ENCODE measurements at regions not wholly inside any gene's neighbourhood (a gene's known extent, or its start where the extent isn't known, plus 50 kb on each side); places are given as distances from the start of the nearest gene placed in this dataset.

DNA sequence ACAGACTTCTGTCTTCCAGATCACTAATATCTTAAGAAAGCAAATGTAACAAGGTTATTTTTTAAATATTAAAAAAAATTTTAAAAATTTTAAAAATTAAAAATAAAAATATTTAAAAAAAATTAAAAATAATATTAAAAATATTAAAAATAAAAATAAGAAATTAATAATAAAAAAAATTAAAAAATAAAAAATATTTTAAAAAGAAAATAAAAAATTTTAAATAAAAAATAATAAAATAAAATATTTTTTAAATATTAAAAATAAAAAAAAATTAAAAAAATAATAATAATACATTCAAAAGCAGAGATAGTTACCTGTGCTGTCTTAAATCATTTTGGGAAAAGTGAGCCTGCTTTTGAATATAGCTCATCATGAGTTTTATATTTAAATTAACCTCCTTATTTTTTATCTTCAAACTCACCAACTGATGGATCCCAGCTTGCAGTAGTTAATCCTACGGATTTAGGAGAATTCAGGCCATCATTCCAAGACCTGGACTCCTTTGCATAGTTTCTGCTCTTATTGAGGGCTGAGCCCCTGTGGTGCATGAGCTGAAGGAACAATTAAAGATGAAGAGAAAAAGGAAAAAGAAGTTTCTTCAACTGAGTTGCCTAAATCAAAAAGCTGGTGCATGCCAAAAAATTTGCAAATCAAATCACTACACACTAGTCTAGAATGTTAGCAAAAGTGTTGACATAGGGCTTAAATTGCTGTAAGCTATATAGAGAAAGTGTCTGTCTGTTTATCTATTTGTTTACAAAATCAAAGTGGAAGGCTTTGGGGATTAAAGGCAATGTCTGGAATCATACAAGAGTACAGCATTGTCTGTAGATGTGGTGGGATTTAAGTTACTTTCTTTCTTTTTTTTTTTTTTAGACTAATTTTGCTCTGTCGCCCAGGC is 50.5 kb upstream of the ZNF438 start:
- no peak for DNase-seq (ENCODE audit: extremely low read depth, low read depth, low spot score)

DNA sequence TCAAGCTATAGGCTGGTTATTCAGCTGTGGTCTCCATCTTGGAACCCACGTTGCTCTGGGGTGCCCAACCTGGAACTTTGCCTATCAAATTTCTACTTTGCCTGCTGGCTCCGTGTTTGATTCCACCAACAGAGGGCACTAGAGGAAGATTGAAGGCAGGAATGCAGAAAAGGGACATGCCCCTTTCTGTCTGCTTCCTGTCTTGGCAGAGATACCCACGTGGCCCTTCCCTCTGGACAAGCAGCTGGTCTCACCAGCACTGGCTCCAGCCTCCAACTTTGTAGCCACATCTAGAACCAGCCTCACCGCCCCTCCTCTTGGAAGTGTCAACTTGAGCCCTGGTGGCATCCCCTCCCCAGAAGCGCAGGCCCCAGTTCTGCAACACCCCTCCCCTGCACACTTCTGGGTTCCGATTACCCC is 52.1 kb upstream of the ZNF438 start:
- DNase-seq (ENCODE audit: extremely low read depth, low read depth, low spot score): no peak

DNA sequence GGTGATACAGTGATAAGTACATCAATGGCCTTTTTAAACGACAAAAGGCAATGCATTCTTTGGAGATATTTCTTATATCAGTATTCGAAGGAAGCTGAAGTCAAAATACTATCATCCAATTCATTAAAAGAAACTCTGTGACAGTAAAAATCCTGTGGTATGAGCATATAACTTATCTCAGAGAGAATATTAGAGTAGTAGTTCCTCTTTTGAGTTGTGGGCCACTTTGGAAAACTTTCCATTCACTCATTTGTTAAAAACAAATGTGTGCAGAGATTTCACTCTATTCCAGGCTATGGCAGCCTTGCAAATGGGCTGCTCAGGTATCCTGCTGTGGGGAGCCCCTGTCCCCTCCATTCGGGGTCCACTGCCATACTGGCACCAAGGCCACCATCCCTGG is 55.3 kb upstream of the ZNF438 start:
- DNase-seq (ENCODE audit: extremely low read depth, low read depth, low spot score): no peak

DNA sequence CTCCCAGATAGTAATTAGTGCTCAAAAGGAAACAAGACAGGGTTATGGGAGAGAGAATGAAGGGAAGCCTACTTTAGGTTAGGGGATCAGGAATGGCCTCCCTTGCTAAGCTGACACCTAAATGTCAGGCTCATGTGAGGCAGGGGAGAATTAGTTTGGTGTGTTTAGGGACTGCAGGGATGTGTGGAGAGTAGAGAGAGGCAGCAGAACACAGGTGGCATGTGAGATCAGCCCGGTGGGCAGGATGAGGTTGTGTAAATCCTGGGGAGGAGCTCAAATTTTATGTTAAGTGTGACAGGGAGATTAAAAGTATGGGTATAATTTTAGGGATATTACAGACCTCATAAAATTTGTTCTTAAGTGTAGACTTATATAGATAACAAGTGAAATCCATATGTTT is 56.2 kb upstream of the ZNF438 start:
- DNase-seq (ENCODE audit: extremely low read depth, low read depth, low spot score): no peak

DNA sequence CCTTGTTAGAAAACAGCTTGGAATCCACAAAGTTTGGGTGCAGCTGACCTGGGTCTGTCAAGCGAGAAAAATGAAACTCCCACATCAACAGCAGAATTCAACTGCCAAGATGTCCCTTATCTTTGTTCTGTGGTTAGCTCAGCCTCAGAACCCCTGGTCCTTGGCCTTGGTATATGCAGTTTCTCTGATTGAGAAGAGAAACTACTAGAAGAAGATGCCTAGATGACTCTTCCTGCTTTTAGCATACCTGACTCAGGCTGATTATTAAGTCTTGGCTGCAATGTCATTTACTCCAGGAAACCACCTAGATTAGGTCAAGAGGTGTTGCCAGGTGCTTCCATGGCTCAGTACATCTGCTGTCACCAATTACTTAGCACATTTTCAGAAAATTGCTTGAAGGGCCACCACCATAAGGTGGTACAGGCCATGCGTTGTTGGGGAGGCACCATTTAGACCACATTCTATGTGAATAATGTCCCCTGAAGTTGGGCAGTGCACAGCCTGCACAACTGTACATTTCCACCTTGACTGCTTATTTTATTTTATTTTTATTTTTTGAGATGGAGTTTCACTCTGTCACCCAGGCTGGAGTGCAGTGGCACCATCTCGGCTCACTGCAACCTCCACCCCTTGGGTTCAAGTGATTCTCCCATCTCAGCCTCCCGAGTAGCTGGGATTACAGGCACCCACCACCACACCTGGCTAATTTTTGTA is 59.4 kb upstream of the ZNF438 start:
- no peak for DNase-seq (ENCODE audit: extremely low read depth, low read depth, low spot score)

DNA sequence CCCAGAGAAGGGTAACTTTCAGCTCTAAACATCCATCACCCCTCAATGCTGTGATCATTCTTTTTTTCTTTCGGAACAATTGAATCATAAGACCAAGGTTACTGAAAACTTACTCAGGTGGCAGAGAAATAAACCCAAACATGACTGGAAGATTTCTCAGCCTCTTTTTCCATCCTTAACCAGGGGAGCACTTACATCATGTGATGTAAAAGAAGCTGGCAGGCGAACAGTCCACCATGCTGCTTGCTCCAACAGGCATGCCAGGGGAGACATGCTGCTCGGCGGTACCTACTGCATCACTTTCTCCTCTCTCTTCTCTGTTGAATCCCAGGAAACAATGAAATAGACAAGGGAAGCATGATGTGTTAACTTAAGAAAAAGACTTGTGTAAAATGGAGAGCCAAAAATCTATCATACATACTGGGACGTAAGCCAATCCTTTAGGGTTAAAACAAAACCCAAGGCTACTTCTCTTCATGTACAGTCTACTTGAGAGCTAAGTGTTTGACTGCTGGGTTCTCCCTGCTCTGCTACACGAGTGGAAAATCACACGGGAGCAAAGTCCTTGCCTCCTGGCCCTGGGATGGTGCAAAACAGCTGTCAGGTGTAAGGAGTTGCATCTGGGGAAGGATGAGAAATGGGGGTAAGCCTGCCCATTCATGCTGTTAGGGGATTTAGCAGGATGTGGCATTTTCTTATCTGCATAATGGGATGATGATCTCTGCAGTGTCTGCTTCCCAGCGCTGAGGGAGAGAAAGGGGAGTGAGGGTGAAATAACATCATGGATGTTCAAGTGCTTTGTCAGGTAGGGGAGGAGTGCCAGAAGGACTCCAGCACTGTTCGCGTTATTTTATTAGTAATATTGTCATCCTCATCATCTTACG is 64.3 kb upstream of the ZNF438 start:
- no peak for DNase-seq (ENCODE audit: extremely low read depth, low read depth, low spot score)

DNA sequence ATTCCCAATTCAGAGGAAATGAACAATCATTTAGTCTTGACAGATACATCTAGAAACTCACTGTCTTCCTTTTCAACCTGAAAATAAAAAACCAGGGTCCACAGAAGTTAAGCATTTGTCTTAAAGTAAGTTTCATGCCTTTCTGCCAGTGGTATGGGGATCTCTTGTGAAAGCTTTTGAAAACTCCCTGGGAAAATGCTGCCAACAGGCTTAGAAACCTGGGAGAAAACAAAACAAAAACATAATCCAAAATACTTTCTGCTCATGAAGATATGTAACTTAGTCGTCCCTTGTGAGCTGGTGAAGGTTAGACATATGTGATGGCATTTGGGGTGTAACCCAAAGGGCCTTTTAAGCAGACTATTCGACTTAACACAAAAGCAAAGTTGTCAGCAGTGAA is 66.4 kb upstream of the ZNF438 start:
- DNase-seq (ENCODE audit: extremely low read depth, low read depth, low spot score): no peak

DNA sequence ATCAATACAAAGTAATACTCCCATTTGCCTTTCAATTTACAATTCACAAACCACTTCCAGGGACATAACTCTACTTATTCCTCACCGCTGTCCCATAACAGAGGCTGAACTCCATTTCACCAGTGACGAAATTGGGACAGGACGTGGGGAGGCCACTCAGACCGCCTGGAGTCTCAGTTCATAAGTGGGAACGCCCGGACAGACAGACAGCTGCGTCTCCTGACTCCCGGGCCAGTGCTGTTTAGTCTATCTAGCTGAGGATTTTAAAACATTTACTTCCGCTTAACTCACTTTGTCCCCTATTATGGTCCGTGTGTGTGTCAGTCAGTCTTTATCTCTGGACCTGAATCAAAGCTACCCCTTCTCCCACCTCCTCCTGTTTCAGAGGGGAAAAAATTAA is 67.4 kb upstream of the ZNF438 start:
- DNase-seq (ENCODE audit: extremely low read depth, low read depth, low spot score): no peak

DNA sequence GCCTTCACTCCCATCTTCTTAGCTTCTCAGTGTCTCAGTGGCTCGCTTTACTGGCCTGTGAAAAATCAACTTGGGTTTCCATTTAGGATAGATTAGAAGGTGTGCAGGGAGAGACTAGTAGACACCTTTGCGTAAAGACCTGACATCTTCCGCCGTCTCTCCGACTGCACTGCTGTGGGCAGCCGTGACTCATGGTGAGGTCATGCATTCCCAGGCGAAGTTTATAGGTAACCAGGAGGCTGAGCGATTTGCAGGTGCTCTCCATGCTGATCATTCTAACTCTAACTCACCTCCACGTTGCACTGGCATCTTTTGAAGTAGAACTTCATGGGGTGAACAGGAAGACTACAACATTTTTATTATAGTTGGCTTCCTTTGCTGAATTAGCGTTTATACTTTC is 68.0 kb upstream of the ZNF438 start:
- no peak for DNase-seq (ENCODE audit: extremely low read depth, low read depth, low spot score)

DNA sequence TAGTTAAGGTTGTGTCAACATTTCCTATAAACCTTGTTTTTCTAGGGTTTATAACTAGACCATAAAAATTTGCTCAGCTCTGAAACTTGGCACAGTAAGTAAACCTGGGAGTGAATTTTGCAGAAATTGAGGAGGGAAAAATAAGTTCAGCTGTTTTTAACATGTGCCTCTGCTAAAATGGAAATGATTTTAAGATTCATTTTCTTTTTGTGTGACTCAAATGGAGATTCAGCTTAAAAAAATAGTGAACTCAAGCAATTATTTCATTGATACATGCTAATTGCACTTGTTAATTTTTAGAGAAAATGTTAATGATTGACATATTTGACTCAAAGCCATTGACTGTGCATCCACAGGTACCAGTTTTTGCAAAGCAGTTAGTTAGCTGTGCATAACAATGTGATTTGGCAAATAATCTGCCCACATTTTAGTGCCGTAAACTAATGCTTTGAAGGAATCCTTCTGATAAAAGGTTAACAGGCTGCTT is 68.5 kb upstream of the ZNF438 start:
- DNase-seq (ENCODE audit: extremely low read depth, low read depth, low spot score): no peak

DNA sequence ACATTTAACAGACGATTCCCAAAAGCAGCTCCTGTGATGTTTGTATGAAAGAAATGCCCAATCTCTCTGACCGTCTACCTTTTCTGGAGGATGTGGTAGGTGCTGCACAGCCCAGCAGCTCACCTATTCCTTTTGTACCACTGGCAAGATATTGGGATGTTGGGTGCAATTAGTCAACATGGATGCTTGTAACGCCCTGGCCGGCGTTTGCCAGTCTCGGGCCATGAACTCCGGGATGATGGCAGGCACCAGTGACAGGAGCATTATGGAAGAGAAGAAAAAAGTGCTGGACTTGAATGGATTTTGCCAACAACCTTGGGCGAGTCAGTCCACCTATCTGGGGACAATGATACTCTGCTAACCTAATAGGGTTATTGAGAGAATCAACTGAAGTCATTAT is 69.0 kb upstream of the ZNF438 start:
- DNase-seq (ENCODE audit: extremely low read depth, low read depth, low spot score): no peak

DNA sequence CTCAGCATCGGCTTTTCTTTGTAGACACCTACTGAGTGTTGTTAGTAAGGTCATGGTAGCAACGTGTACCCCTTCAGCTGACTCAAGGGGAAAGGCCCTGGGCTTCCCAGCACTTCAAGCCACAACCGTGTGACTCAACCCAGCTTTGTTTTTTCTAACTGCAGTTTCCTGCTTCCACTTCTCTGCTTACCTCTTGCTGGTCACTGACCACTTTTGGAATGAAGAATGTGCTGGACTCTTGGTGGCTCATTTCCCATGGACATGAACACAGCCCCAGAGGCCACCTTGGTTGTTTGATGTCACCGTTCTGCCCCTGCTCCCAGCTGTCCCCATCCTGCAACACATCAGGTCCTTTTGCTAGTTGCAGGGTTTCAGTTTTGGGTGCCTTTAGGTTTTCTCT is 69.5 kb upstream of the ZNF438 start:
- peak; percentile 31 for DNase-seq (ENCODE audit: extremely low read depth, low read depth, low spot score)

DNA sequence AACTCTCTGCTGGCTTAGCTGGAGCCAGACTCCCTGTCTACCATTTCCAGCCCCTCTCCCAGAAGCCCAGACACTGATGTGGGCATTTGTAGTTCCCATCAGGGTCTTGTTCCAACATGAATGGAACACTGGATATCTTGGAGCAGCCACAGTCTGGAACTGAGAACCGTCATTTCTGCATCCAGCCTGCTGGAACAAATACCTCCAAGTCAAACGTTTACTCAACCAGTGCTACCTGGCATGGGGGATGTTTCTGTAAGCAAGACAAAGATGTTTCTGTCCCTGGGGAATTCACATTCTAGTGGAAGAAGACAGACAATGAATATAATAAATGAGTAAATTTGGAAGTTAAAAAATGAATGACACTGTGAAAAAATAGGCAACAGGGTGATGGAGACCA is 70.8 kb upstream of the ZNF438 start:
- DNase-seq (ENCODE audit: extremely low read depth, low read depth, low spot score): no peak

DNA sequence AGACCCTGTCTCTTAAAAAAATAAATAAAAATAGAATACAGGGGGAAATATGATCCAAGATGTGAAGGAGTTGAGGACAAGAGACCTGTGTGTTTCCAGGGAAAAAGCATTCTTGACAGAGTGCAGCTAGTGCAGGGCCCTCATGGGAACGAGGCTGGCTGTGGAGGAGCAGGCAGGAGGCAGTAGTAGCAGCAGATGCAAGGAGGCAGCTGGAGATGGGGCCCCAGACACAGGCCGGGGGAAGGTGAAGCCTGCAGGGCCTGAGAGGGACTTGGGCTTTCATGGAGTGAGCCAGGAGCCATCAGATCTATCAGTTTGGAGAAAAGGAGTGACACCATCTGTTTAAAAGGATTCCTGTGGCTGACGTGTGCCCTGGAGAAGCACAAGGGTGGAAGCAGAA is 71.4 kb upstream of the ZNF438 start:
- DNase-seq (ENCODE audit: extremely low read depth, low read depth, low spot score): no peak

DNA sequence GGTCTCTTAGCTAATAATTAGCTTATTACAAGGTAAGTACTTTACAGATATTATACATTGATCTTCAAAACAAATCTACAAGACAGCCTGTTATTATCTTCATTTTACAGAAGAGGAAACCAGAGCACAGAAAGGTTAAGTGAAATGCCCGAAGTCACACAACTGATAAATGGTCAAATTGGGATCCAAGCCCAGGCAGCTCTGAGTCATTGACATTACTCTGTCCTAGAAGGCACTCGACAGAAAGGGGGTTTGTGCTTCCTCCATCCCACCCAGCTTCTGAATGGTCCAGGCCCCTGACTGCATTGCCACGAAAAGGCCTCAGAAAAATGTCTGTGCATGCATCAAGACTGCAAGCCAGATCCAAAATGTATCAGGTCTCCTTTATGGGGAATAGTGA is 81.3 kb upstream of the ZNF438 start:
- no peak for DNase-seq (ENCODE audit: extremely low read depth, low read depth, low spot score)

DNA sequence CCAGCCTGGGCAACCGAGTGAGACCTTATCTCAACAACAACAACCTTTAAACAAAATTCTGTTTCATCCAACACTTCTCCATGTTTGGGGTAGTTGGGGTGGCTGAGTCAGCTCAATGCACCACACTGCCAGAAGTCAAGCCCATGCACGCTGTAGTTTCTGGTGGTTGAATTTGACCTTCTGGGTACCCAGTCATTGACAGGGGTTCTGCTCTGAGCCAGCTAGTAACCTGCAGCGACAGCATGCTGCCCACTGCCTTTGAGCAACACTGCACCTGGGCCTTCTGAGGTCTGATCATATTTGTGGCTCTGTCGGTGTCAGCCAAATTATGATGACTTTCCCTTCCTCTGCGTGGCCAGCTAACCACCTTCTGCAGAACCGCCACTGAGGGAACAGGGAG is 84.6 kb upstream of the ZNF438 start:
- DNase-seq (ENCODE audit: extremely low read depth, low read depth, low spot score): no peak

DNA sequence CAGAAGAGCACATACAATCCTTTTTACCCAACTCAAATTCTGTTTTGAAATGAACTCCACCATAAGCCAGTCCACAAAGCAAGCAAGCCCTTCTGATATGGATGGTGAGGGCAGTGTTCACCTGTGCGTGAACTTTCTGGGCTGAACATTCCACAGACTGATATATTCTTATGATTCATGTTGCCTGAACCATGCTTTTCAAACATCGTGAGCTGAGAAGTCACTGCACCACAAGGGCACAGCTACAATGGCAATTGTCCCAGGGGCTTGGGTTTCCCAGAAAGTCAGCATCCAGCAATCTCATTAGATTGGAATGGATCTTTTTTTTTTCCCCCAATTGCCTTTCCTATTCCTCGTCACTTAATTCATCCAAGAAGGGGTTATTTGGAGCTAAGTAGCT is 86.9 kb upstream of the ZNF438 start:
- no peak for DNase-seq (ENCODE audit: extremely low read depth, low read depth, low spot score)

DNA sequence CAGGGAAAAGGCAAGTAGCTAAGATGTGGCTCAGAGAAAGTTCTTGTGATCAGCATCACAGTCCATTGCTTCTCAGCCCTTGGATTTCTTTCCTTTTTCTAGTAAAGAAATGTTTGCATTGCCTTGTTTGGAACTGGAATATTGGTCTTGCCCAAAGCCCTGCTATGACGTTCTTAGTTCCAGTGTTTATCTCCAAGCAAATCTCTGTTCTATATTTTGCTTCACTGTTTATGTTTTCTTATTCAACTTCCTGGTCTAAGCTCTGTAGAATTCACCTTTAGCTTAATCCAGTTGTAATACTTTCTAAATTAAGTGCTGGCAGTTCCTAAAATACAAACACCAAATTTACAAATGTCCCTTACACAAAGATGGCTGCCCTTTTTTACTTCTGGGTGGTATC is 88.7 kb upstream of the ZNF438 start:
- no peak for DNase-seq (ENCODE audit: extremely low read depth, low read depth, low spot score)

DNA sequence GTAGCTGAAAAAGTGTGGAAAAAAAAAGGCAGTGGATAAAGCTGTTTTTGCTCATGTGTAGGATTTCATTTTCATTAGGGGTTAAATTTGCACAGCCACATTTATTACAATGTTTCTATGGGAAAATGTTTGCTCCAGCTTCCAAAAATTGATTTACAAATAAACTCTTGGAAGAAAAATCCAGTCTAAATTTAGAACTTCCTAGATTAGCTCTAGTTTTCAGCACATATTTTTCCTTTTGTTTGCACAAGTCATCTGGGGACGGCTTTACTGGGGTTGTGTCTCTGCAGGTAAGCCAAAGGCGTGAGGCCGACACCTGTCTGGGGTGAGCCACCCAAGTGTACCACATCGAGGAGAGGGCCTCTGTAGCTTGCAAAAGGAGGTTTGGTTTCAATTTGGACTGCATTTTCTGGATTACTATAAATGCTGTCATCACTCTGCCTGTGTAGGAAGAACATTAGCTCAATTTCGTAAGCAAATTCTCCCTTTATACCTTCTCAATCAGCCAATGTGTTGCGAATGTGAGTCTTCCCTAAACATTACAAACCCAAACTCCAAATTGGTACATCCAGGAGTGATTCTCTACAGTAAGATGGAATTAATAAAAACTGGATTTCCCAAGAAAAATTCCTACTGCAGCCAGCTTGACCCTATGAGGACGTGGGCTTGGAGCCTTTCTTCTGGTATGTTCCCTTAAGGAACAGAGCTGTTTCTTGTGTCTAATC is 89.5 kb upstream of the ZNF438 start:
- no peak for DNase-seq (ENCODE audit: extremely low read depth, low read depth, low spot score)

DNA sequence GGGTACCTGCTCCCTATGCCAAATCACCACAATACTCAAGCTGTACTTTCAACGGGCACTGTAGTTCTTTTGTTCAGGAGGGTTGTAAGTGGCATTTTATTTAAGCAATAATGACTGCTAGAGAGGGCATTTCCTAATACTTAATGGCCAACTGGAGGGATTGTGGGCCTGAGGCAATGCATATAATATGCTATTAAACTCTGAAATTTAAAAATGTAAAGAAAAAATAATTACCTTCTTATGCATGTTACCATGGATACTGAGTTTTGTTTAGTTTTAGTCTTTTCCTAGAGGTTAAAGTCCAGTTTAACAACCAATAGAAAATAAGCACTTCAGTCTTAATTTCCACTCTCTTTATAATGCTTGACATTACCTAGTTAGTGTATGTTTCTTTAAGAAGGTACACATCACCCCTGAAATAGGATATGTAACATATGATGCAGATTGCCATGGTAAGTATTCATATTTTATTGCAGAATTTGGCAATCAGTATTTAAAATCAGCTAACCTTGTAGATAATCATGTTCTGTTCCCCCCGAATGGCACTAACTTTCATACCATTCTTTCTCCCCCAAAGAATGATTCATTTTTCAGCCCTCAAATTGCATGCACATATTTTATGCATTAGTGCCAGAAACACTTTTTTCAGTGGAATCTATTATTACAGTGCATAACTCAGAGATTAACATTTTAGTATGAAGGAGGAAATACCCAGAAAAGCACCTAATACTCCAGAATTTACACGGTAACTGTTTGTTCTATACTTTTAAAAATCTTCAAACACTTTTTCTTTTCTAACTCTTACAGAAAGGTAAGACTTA is 90.3 kb upstream of the ZNF438 start:
- DNase-seq (ENCODE audit: extremely low read depth, low read depth, low spot score): no peak
